ENCODE measurements at regions not wholly inside any gene's neighbourhood (a gene's known extent, or its start where the extent isn't known, plus 50 kb on each side); places are given as distances from the start of the nearest gene placed in this dataset.

- TF ChIP-seq CTCF (IDR thresholded peaks at IDR 0.05; ENCODE audit: insufficient read depth, low read length) = no peak
- no peak for TF ChIP-seq POLR2AphosphoS5 (IDR thresholded peaks at IDR 0.05; ENCODE audit: low read depth)
Measured at GRCh38 chr9:135178498-135178897, 91.0 kb downstream of the OLFM1 start.
